ENCODE measurements at regions not wholly inside any gene's neighbourhood (a gene's known extent, or its start where the extent isn't known, plus 50 kb on each side); places are given as distances from the start of the nearest gene placed in this dataset.

GRCh38 chr18:39168723-39169122 is 1603.1 kb upstream of the CELF4 start:
- TF ChIP-seq EP300 (IDR thresholded peaks at IDR 0.05) (no peak), CTCF (IDR thresholded peaks at IDR 0.05) (no peak), POLR2A (IDR thresholded peaks at IDR 0.05) (no peak), POLR2AphosphoS5 (IDR thresholded peaks at IDR 0.05) (no peak)
